ENCODE measurements at regions not wholly inside any gene's neighbourhood (a gene's known extent, or its start where the extent isn't known, plus 50 kb on each side); places are given as distances from the start of the nearest gene placed in this dataset.

GRCh38 chr7:96887426-96887825, 117.9 kb upstream of the DLX6 start:
- no peak for TF ChIP-seq CTCF (IDR thresholded peaks at IDR 0.05)
- H3K4me1 ChIP-seq, result no peaks in the 10 kb centered on the region
- H3K4me3 ChIP-seq, result no peak overlapping the region

GRCh38 chr7:96899108-96899507, 106.2 kb upstream of the DLX6 start:
- Histone ChIP-seq H3K9me3 (no peaks in the 10 kb centered on the region), H3K4me1 (no peaks in the 10 kb centered on the region)
- DNase-seq (ENCODE audit: low spot score), result no peak

More at GRCh38 chr7:96887426-96887825, 117.9 kb upstream of the DLX6 start:
- Histone ChIP-seq H3K36me3 (no peaks in the 10 kb centered on the region), H3K27me3 (no peaks in the 10 kb centered on the region), H3K9me3 (no peaks in the 10 kb centered on the region), H3K27ac (no peak overlapping the region)
- DNase-seq (ENCODE audit: low spot score), result no peak

GRCh38 chr7:96901822-96902445, 103.4 kb upstream of the DLX6 start:
- Histone ChIP-seq H3K9me3 (no peaks in the 10 kb centered on the region), H3K27me3 (no peaks in the 10 kb centered on the region), H3K4me3 (no peak overlapping the region), H3K27ac (no peak overlapping the region), H3K4me1 (no peaks in the 10 kb centered on the region), H3K36me3 (no peaks in the 10 kb centered on the region)
- no peak for TF ChIP-seq CTCF (IDR thresholded peaks at IDR 0.05)
- no peak for DNase-seq (ENCODE audit: low spot score)

More at GRCh38 chr7:96899108-96899507, 106.2 kb upstream of the DLX6 start:
- H3K27me3 ChIP-seq, result no peaks in the 10 kb centered on the region
- no peak for TF ChIP-seq CTCF (IDR thresholded peaks at IDR 0.05)
- no peak overlapping the region for H3K4me3 ChIP-seq
- no peaks in the 10 kb centered on the region for H3K36me3 ChIP-seq
- no peak overlapping the region for H3K27ac ChIP-seq

- no peaks in the 10 kb centered on the region for H3K4me1 ChIP-seq
- H3K27ac ChIP-seq, result no peak overlapping the region
- no peak overlapping the region for H3K4me3 ChIP-seq
- no peaks in the 10 kb centered on the region for H3K27me3 ChIP-seq
- no peak for TF ChIP-seq CTCF (IDR thresholded peaks at IDR 0.05)
- DNase-seq (ENCODE audit: low spot score), result no peak
- no peaks in the 10 kb centered on the region for H3K9me3 ChIP-seq
- H3K36me3 ChIP-seq, result no peaks in the 10 kb centered on the region
These were observed 101.4 kb upstream of the DLX6 start for GRCh38 chr7:96903906-96904305.

DNA sequence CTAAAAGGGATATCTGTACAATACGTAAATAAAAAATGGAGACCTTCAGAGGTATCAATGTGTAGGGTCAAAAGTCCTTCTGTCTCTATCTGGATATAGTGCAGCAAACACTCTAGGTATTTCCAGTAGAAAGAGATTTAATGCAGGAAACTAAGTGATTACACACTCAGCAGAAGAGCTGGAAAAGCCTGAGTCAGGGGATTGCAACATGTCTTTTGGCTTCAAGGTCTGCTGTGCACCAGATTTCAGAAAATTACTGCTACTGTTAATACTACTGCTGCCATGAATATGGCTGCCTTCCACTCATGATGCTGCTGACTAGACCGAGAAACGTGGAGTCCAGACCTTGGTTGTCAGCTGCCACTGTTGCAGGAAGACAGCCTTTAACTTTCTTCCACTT, 94.9 kb upstream of the DLX6 start:
- no peaks in the 10 kb centered on the region for H3K27me3 ChIP-seq
- no peak for TF ChIP-seq CTCF (IDR thresholded peaks at IDR 0.05)

DNA sequence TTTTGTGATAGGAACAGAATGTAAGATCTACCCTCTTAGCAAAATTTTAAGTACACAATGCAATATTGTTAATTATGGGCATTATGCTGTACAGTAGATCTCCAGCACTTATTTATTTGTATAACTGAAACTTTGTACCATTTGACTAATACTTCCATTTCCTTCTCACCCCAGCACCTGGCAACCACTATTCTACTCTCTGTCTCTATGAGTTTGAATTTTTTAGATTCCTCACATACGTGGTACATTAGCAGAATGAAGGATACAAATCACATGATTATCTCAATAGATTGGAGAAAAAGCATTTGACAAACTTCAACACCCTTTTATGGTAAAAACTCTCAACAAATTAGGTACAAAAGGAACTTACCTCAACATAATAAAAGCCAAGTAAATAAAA, 90.3 kb upstream of the DLX6 start:
- TF ChIP-seq CTCF (IDR thresholded peaks at IDR 0.05), result no peak
- Histone ChIP-seq H3K4me3 (no peak overlapping the region), H3K4me1 (no peaks in the 10 kb centered on the region), H3K36me3 (no peaks in the 10 kb centered on the region), H3K27me3 (no peaks in the 10 kb centered on the region), H3K9me3 (no peaks in the 10 kb centered on the region), H3K27ac (no peak overlapping the region)
- no peak for DNase-seq (ENCODE audit: low spot score)

More for the DNA sequence above, 94.9 kb upstream of the DLX6 start:
- H3K9me3 ChIP-seq, result no peaks in the 10 kb centered on the region
- no peaks in the 10 kb centered on the region for H3K36me3 ChIP-seq
- no peak for DNase-seq (ENCODE audit: low spot score)
- H3K27ac ChIP-seq, result no peak overlapping the region
- no peaks in the 10 kb centered on the region for H3K4me1 ChIP-seq
- H3K4me3 ChIP-seq, result no peak overlapping the region

All from right atrium auricular region (tissue), 2 donors.